ENCODE measurements at regions not wholly inside any gene's neighbourhood (a gene's known extent, or its start where the extent isn't known, plus 50 kb on each side); places are given as distances from the start of the nearest gene placed in this dataset.
A peak's percentile ranks its signal among the peaks of the same experiment; 100 is the strongest.

DNA sequence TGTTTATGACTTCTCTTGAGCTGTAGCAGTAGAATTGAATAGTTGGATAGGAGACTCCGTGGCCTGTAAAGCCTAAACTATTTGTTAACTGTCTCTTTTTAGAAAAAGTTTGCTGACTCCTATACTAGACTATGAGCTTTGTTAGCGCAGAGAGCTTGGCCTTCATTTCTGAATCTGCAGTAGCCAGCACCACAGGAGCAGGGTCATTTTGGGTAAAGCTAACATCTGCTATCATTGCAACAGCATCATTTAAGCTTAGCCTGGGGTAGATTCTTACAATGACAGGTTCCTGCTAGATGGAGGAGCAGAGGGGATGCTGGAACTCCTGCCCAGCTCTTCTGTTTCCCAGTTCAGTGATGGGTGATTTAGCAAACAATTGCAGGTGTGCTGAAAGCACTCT lies 133.7 kb upstream of the ASTN2 start:
- H3K79me1 ChIP-seq (ENCODE audit: insufficient read depth, low read depth, low read length, poor library complexity, severe bottlenecking) = no peaks in the 10 kb centered on the region
- no peak overlapping the region for H3K18ac ChIP-seq (ENCODE audit: insufficient read length, low read depth, low read length)
- no peak overlapping the region for H2BK20ac ChIP-seq (ENCODE audit: low read depth, low read length, poor library complexity, severe bottlenecking)
- no peaks in the 10 kb centered on the region for H3K36me3 Mint-ChIP-seq (ENCODE audit: insufficient read depth in 1 of 3, low read depth in 3 of 3)
- H3K4me1 Mint-ChIP-seq = peaks cover 49 to 50% of the 10 kb centered on the region in 2 experiments
- H3K9me3 ChIP-seq (ENCODE audit: control insufficient read depth, low read depth, low read length) = no peaks in the 10 kb centered on the region
- no peak overlapping the region for H3K4me2 ChIP-seq (ENCODE audit: insufficient read depth, insufficient read length, low read length)
- H4K20me1 ChIP-seq (ENCODE audit: control insufficient read depth, insufficient read depth, insufficient read length) = no peaks in the 10 kb centered on the region
- H3K79me2 ChIP-seq (ENCODE audit: insufficient read depth, low read length) = no peaks in the 10 kb centered on the region
- no peak overlapping the region for H4K5ac ChIP-seq (ENCODE audit: insufficient read length, low read depth, low read length)
- no peak overlapping the region for H3K4ac ChIP-seq (ENCODE audit: low read depth, low read length)
- H2AK5ac ChIP-seq (ENCODE audit: insufficient read length, low read length) = no peak overlapping the region
- H2BK12ac ChIP-seq (ENCODE audit: insufficient read length, low read depth, low read length) = no peak overlapping the region
- no peak overlapping the region for H3K14ac ChIP-seq (ENCODE audit: insufficient read depth, low read length)
- no peak overlapping the region for H2BK5ac ChIP-seq (ENCODE audit: insufficient read length, low read length)
- H4K8ac ChIP-seq (replicated peaks; ENCODE audit: insufficient read length, low read depth, low read length) = no peak overlapping the region
- H3K27ac ChIP-seq (ENCODE audit: insufficient read length, low read depth, low read length) = no peak overlapping the region
- H2BK120ac ChIP-seq (ENCODE audit: low read depth, low read length, poor library complexity, severe bottlenecking) = no peak overlapping the region
- no peaks in the 10 kb centered on the region for H3K23me2 ChIP-seq (ENCODE audit: insufficient read length, low read depth, low read length, poor library complexity, severe bottlenecking)
- H2AFZ ChIP-seq (ENCODE audit: low read length) = no peak overlapping the region
- WGBS (ENCODE audit: extremely low coverage, insufficient read length, low lambda C conversion rate) = no CpG with 5 or more reads among the region's 2 CpGs
- no peak overlapping the region for H3K56ac ChIP-seq (ENCODE audit: insufficient read length, low read depth, low read length)
- DNase-seq = no peak
- H2BK15ac ChIP-seq (ENCODE audit: low read depth, low read length) = no peak overlapping the region
- no peak for TF ChIP-seq CTCF (conservative IDR thresholded peaks at IDR 0.05)
- no peak overlapping the region for H3K23ac ChIP-seq (ENCODE audit: insufficient read length, low read depth, low read length)
- no peaks in the 10 kb centered on the region for H3K27me3 ChIP-seq (ENCODE audit: insufficient read depth, low read length)
- H3T11ph ChIP-seq (ENCODE audit: low read length) = no peak overlapping the region
- H3K27me3 Mint-ChIP-seq (ENCODE audit: low read depth) = no peaks in the 10 kb centered on the region; the same call in 1 of the 2 replicates
- H3K9ac ChIP-seq (ENCODE audit: extremely low read depth, insufficient read length, low read length) = no peak overlapping the region
- no peak overlapping the region for H3K4me3 Mint-ChIP-seq
- H3K27ac Mint-ChIP-seq = peak overlapping the region in 2 of 3 experiments; percentile 92 to 93; a peak in 4 of 7 replicates
- no peaks in the 10 kb centered on the region for H3K9me3 Mint-ChIP-seq
- peaks cover 5% of the 10 kb centered on the region; the same call in 1 of the 2 replicates for H3K4me1 ChIP-seq (ENCODE audit: insufficient read depth, low read length)
- no peak overlapping the region for H4K91ac ChIP-seq (ENCODE audit: insufficient read length, low read depth, low read length)
